ENCODE measurements at regions not wholly inside any gene's neighbourhood (a gene's known extent, or its start where the extent isn't known, plus 50 kb on each side); places are given as distances from the start of the nearest gene placed in this dataset.

GRCh38 chr15:35690089-35690488 lies 144.1 kb upstream of the DPH6 start:
- no peaks in the 10 kb centered on the region for H3K36me3 ChIP-seq (ENCODE audit: control insufficient read depth in 2 of 2, insufficient read depth in 2 of 2, low read length in 1 of 2)
- H3K79me2 ChIP-seq (ENCODE audit: control insufficient read depth, insufficient read depth, low read length), result no peaks in the 10 kb centered on the region
- in situ Hi-C loops (cut with MboI), result no loop called here
- 0% methylated on average over 1 of the region's 1 CpG for WGBS (ENCODE audit: insufficient coverage, insufficient replicate concordance, low lambda C conversion rate, missing lambda C conversion rate)
- no peak overlapping the region for H3K27ac ChIP-seq (ENCODE audit: control insufficient read depth, insufficient read depth)
- H2AFZ ChIP-seq (ENCODE audit: control insufficient read depth, low read depth, low read length), result no peak overlapping the region
- no peak overlapping the region for H3K4me2 ChIP-seq (ENCODE audit: control insufficient read depth, insufficient read depth)
- H4K20me1 ChIP-seq (ENCODE audit: control insufficient read depth, insufficient read depth), result no peaks in the 10 kb centered on the region
- DNase-seq (ENCODE audit: low read depth, low spot score) (no peak), ATAC-seq (no peak), FAIRE-seq (no peak)
- H3K9me3 ChIP-seq (replicated peaks; ENCODE audit: control insufficient read depth, insufficient read depth, low read length), result no peaks in the 10 kb centered on the region
- no TSS peak for BruUV-seq (replicated peaks)
- H3K27me3 ChIP-seq (replicated peaks in 1 of 2; ENCODE audit: control insufficient read depth in 2 of 2, insufficient read depth in 2 of 2, low read length in 1 of 2), result no peaks in the 10 kb centered on the region
- TF ChIP-seq USF2 (IDR thresholded peaks at IDR 0.05; ENCODE audit: borderline replicate concordance, low read depth, low read length), result no peak
- no peak for TF ChIP-seq HDAC2 (IDR thresholded peaks at IDR 0.05)
- TF ChIP-seq CREB1 (IDR thresholded peaks at IDR 0.05; ENCODE audit: low read depth), result no peak
- no peak for TF ChIP-seq BMI1 (IDR thresholded peaks at IDR 0.05; ENCODE audit: borderline replicate concordance)
- TF ChIP-seq MTA3 (IDR thresholded peaks at IDR 0.05; ENCODE audit: borderline replicate concordance, low read length), result no peak
- TF ChIP-seq ZNF207 (IDR thresholded peaks at IDR 0.05; ENCODE audit: borderline replicate concordance), result no peak
- no peak for TF ChIP-seq ZBED1 (IDR thresholded peaks at IDR 0.05; ENCODE audit: borderline replicate concordance)
- no peak for TF ChIP-seq ZNF622 (IDR thresholded peaks at IDR 0.05)
- no peak for TF ChIP-seq MEF2A (IDR thresholded peaks at IDR 0.05; ENCODE audit: insufficient read depth, low read depth, low read length)
- TF ChIP-seq NKRF (conservative IDR thresholded peaks at IDR 0.05), result no peak
- no peak for TF ChIP-seq EGR1 (IDR thresholded peaks at IDR 0.05; ENCODE audit: borderline replicate concordance in 1 of 2, low read depth in 2 of 2, low read length in 2 of 2)
- H3K4me3 ChIP-seq, result no peak overlapping the region
- ChIA-PET SMC1A (ENCODE audit: uncharacterized antibody, unreplicated experiment) (no interaction called here), POLR2A (no interaction called here), RAD21 (ENCODE audit: unreplicated experiment) (no interaction called here), CTCF (no interaction called here)
- no peak overlapping the region for H3K9ac ChIP-seq (ENCODE audit: control insufficient read depth, insufficient read depth, low read length)
- intact Hi-C loops (cut with micrococcal nuclease; ENCODE audit: unreplicated experiment), result no loop called here
- H3K4me1 ChIP-seq (ENCODE audit: control insufficient read depth, insufficient read depth, low read length), result no peaks in the 10 kb centered on the region

Measured in GM12878 (cell line).